HG03521 (cell line): ENCODE measurements at regions not wholly inside any gene's neighbourhood (a gene's known extent, or its start where the extent isn't known, plus 50 kb on each side); places are given as distances from the start of the nearest gene placed in this dataset.
A peak's percentile ranks its signal among the peaks of the same experiment; 100 is the strongest.

Experiments
- ATAC-seq: cut with Tn5 transposase; IDR thresholded peaks from one replicate; pipeline ENCODE4 v1.9.1; 2021; ENCODE audit warnings: mild to moderate bottlenecking, moderate library complexity; ENCODE audit not compliant: unreplicated experiment

- no peak for ATAC-seq
These were observed 427.2 kb downstream of the EPHA4 start for GRCh38 chr2:221144909-221145308.

GRCh38 chr2:221145396-221145795 is 426.7 kb downstream of the EPHA4 start:
- no peak for ATAC-seq

- ATAC-seq = no peak
These were observed 418.9 kb downstream of the EPHA4 start for GRCh38 chr2:221153226-221153625.

- no peak for ATAC-seq
These were observed 417.9 kb downstream of the EPHA4 start for GRCh38 chr2:221154176-221154575.

GRCh38 chr2:221156062-221156734 is 415.9 kb downstream of the EPHA4 start:
- ATAC-seq = no peak

GRCh38 chr2:221161186-221161585 is 410.9 kb downstream of the EPHA4 start:
- ATAC-seq = no peak

GRCh38 chr2:221166292-221166691 is 405.8 kb downstream of the EPHA4 start:
- no peak for ATAC-seq

GRCh38 chr2:221167561-221167960 is 404.5 kb downstream of the EPHA4 start:
- no peak for ATAC-seq

- no peak for ATAC-seq
These were observed 402.4 kb downstream of the EPHA4 start for GRCh38 chr2:221169724-221170123.

GRCh38 chr2:221170548-221170947 is 401.6 kb downstream of the EPHA4 start:
- no peak for ATAC-seq

- no peak for ATAC-seq
These were observed 395.4 kb downstream of the EPHA4 start for GRCh38 chr2:221176667-221177066.

- no peak for ATAC-seq
These were observed 394.0 kb downstream of the EPHA4 start for GRCh38 chr2:221178139-221178538.

GRCh38 chr2:221186873-221187272 is 385.2 kb downstream of the EPHA4 start:
- ATAC-seq = no peak

GRCh38 chr2:221189431-221190067 is 382.6 kb downstream of the EPHA4 start:
- ATAC-seq = no peak

- ATAC-seq = no peak
These were observed 376.3 kb downstream of the EPHA4 start for GRCh38 chr2:221195829-221196228.

GRCh38 chr2:221197225-221197856 is 374.8 kb downstream of the EPHA4 start:
- no peak for ATAC-seq

GRCh38 chr2:221198309-221198708 is 373.8 kb downstream of the EPHA4 start:
- no peak for ATAC-seq

- no peak for ATAC-seq
These were observed 371.8 kb downstream of the EPHA4 start for GRCh38 chr2:221200184-221200839.

- ATAC-seq = no peak
These were observed 369.7 kb downstream of the EPHA4 start for GRCh38 chr2:221202431-221202830.

- ATAC-seq = peak; percentile 84
These were observed 369.0 kb downstream of the EPHA4 start for GRCh38 chr2:221203125-221203524.

GRCh38 chr2:221203856-221204255 is 368.2 kb downstream of the EPHA4 start:
- no peak for ATAC-seq

GRCh38 chr2:221204699-221205098 is 367.4 kb downstream of the EPHA4 start:
- no peak for ATAC-seq
